Retinal pigment epithelial cell (primary cell): ENCODE measurements at regions not wholly inside any gene's neighbourhood (a gene's known extent, or its start where the extent isn't known, plus 50 kb on each side); places are given as distances from the start of the nearest gene placed in this dataset.

Experiments
- DNase-seq: peaks from one replicate; pipeline ENCODE4 v3.0.0-alpha.2; 2010; ENCODE audit warnings: low read depth
- H3K4me3 ChIP-seq: 2 replicates; pipeline ENCODE4 v1.5.1; 2011; ENCODE audit warnings: mild to moderate bottlenecking, low read length, control low read depth, moderate library complexity
- TF ChIP-seq, protein P1 (sequence below): conservative IDR thresholded peaks from 2 replicates; pipeline ENCODE4 v1.5.1; 2011; ENCODE audit warnings: low read depth, low read length, control low read depth, inconsistent platforms

DNA sequence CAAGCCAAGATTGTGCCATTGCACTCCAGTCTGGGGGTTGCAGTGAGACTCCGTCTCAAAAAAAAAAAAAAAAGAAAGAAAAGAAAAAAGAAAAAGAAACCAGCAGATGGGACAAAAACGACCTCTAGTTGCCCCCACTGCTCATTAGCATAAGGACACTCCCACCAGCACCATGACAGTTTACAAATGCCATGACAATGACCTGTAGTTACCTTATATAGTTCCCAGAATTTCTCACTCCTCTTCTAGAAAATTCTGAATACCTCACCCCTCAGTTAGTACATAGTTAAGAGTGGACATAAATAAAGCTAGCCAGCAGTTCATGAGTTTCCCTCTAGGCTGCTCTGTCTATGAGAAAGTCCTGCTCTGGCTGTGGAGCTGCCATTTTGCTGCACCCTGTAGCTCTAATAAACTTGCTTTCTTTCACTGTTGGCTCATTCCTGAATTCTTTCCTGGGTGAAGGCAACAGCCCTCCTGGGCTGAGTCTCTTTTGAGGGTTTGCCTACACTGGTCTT lies 276.8 kb upstream of the AKR1E2 start:
- TF ChIP-seq, protein P1, sequence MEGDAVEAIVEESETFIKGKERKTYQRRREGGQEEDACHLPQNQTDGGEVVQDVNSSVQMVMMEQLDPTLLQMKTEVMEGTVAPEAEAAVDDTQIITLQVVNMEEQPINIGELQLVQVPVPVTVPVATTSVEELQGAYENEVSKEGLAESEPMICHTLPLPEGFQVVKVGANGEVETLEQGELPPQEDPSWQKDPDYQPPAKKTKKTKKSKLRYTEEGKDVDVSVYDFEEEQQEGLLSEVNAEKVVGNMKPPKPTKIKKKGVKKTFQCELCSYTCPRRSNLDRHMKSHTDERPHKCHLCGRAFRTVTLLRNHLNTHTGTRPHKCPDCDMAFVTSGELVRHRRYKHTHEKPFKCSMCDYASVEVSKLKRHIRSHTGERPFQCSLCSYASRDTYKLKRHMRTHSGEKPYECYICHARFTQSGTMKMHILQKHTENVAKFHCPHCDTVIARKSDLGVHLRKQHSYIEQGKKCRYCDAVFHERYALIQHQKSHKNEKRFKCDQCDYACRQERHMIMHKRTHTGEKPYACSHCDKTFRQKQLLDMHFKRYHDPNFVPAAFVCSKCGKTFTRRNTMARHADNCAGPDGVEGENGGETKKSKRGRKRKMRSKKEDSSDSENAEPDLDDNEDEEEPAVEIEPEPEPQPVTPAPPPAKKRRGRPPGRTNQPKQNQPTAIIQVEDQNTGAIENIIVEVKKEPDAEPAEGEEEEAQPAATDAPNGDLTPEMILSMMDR, result no peak
- no peak overlapping the region for H3K4me3 ChIP-seq
- DNase-seq, result no peak

- no peak for DNase-seq
- TF ChIP-seq, protein P1, result no peak
- H3K4me3 ChIP-seq, result no peak overlapping the region
Measured at GRCh38 chr10:4546931-4547330, 279.1 kb upstream of the AKR1E2 start.

- DNase-seq, result no peak
- no peak overlapping the region for H3K4me3 ChIP-seq
- TF ChIP-seq, protein P1, result no peak
Measured at GRCh38 chr10:4546500-4546899, 279.5 kb upstream of the AKR1E2 start.

GRCh38 chr10:4545062-4545461 lies 280.9 kb upstream of the AKR1E2 start:
- TF ChIP-seq, protein P1, result no peak
- H3K4me3 ChIP-seq, result no peak overlapping the region
- DNase-seq, result no peak

- TF ChIP-seq, protein P1, result no peak
- H3K4me3 ChIP-seq, result no peak overlapping the region
- DNase-seq, result no peak
Measured at GRCh38 chr10:4543938-4544533, 282.0 kb upstream of the AKR1E2 start.

DNA sequence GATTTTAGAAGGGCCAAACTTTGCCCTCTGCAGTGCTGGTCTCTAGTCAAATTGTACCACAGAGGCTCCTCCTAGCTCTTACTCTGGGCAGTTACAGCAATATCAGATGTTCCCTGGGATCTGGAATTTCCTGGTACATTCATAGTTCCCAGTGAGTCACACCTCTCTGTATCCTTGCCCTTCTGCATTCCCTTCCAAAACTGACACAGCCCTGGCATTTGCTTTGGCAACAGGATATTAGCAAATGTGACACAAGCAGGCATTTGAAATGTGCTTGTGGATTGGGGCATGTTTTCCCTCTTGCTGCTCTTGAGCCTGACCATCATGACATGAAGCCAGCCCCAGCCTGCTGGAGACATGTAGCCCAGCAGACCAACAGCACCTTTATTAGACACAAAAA lies 284.7 kb upstream of the AKR1E2 start:
- DNase-seq, result peak; percentile 67
- H3K4me3 ChIP-seq, result no peak overlapping the region
- TF ChIP-seq, protein P1, result peak; percentile 34

DNA sequence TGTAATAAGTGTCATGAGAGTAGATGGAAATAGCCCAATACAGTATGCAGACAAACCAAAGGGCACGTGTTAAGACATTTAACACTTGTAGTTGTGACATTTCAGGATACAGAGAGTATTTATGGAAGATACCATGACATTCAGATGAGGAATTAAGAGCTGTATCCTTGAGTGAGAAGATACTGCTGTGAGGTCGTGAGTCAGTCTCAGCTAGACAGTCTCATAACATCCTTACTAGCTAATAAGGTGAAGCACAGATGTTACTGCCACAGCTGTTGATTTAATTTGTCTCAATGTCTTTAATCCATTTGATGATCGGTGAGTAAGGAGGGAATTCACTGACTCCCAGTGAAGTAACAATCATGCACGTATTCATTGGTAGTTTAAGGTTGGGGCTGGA lies 288.0 kb upstream of the AKR1E2 start:
- TF ChIP-seq, protein P1, result no peak
- DNase-seq, result no peak

More for the DNA sequence above, 288.0 kb upstream of the AKR1E2 start:
- no peak overlapping the region for H3K4me3 ChIP-seq
